Suprapubic skin (tissue), 4 donors: ENCODE measurements at regions not wholly inside any gene's neighbourhood (a gene's known extent, or its start where the extent isn't known, plus 50 kb on each side); places are given as distances from the start of the nearest gene placed in this dataset.

Experiments used
- DNase-seq, 2 donors: peaks; one replicate each; pipeline ENCODE4 v3.0.0-alpha.2; 2019; ENCODE audit warnings: low spot score in 2 of 2
- H3K27ac ChIP-seq: fragments of 200-600 bp; sonication (generic); one replicate; pipeline ENCODE4 v1.5.1; 2019
- H3K27me3 ChIP-seq: fragments of 200-600 bp; sonication (generic); one replicate; pipeline ENCODE4 v1.5.1; 2019
- H3K36me3 ChIP-seq: fragments of 200-600 bp; sonication (generic); one replicate; pipeline ENCODE4 v1.5.1; 2019
- H3K4me1 ChIP-seq: fragments of 200-600 bp; sonication (generic); one replicate; pipeline ENCODE4 v1.5.1; 2019
- H3K4me3 ChIP-seq: fragments of 200-600 bp; sonication (generic); one replicate; pipeline ENCODE4 v1.5.1; 2019; ENCODE audit warnings: mild to moderate bottlenecking
- H3K9me3 ChIP-seq: fragments of 200-600 bp; sonication (generic); one replicate; pipeline ENCODE4 v1.5.1; 2019
- CTCF ChIP-seq, 2 donors: fragments of 200-600 bp in 1 of 2; fragments of 450-650 bp in 1 of 2; sonication (generic) in 1 of 2; IDR thresholded peaks; one replicate each; pipeline ENCODE4 v1.5.1; 2016 to 2019; ENCODE audit warnings: antibody characterized with exemption in 2 of 2, mild to moderate bottlenecking in 1 of 2, moderate library complexity in 1 of 2
- EP300 ChIP-seq: sonication (generic); formaldehyde crosslinking; IDR thresholded peaks from one replicate; pipeline ENCODE4 v1.6.1; 2017; ENCODE audit warnings: antibody characterized with exemption
- POLR2A ChIP-seq, 2 donors: fragments of 450-650 bp; IDR thresholded peaks; one replicate each; pipeline ENCODE4 v1.6.1; 2017; ENCODE audit warnings: antibody characterized with exemption in 2 of 2, mild to moderate bottlenecking in 2 of 2, moderate library complexity in 2 of 2
- POLR2AphosphoS5 ChIP-seq, 3 donors: sonication (generic); formaldehyde crosslinking; IDR thresholded peaks; one replicate each; pipeline ENCODE4 v1.6.1; 2017; ENCODE audit warnings: antibody characterized with exemption in 3 of 3
- WGBS: methylation state at CpG from one replicate; pipeline ENCODE4 v1.1.5; 2018; 5-methylcytosine and 5-hydroxymethylcytosine counted together

GRCh38 chr5:154562244-154562880, 84.3 kb upstream of the HAND1 start:
- no peaks in the 10 kb centered on the region for H3K4me1 ChIP-seq
- H3K9me3 ChIP-seq, result no peaks in the 10 kb centered on the region
- no peak overlapping the region for H3K4me3 ChIP-seq
- peaks cover 2% of the 10 kb centered on the region for H3K27me3 ChIP-seq
- H3K27ac ChIP-seq, result no peak overlapping the region
- TF ChIP-seq POLR2A (IDR thresholded peaks at IDR 0.05), result no peak
- TF ChIP-seq POLR2AphosphoS5 (IDR thresholded peaks at IDR 0.05), result no peak
- TF ChIP-seq CTCF (IDR thresholded peaks at IDR 0.05), result no peak
- TF ChIP-seq EP300, result no peak
- no peak for DNase-seq
- 82% methylated on average over 4 of the region's 4 CpGs for WGBS
- no peaks in the 10 kb centered on the region for H3K36me3 ChIP-seq

- Histone ChIP-seq H3K27me3 (peaks cover 2% of the 10 kb centered on the region), H3K36me3 (no peaks in the 10 kb centered on the region), H3K27ac (no peak overlapping the region), H3K9me3 (peaks cover 5% of the 10 kb centered on the region), H3K4me1 (no peaks in the 10 kb centered on the region), H3K4me3 (no peak overlapping the region)
- DNase-seq, result no peak
- TF ChIP-seq CTCF (IDR thresholded peaks at IDR 0.05) (no peak), POLR2AphosphoS5 (IDR thresholded peaks at IDR 0.05) (no peak), EP300 (no peak), POLR2A (IDR thresholded peaks at IDR 0.05) (no peak)
- WGBS, result 76% methylated on average over 6 of the region's 6 CpGs
These were observed 81.6 kb upstream of the HAND1 start for GRCh38 chr5:154559398-154560276.

GRCh38 chr5:154557548-154557947, 79.5 kb upstream of the HAND1 start:
- no peak for DNase-seq
- H3K27ac ChIP-seq, result no peak overlapping the region
- WGBS, result 71% methylated on average over 1 of the region's 1 CpG
- no peaks in the 10 kb centered on the region for H3K27me3 ChIP-seq
- H3K4me1 ChIP-seq, result no peaks in the 10 kb centered on the region
- H3K9me3 ChIP-seq, result peaks cover 11% of the 10 kb centered on the region
- no peak overlapping the region for H3K4me3 ChIP-seq
- no peaks in the 10 kb centered on the region for H3K36me3 ChIP-seq
- TF ChIP-seq POLR2AphosphoS5 (IDR thresholded peaks at IDR 0.05), result no peak
- TF ChIP-seq CTCF (IDR thresholded peaks at IDR 0.05), result no peak
- no peak for TF ChIP-seq POLR2A (IDR thresholded peaks at IDR 0.05)
- no peak for TF ChIP-seq EP300

- TF ChIP-seq POLR2AphosphoS5 (IDR thresholded peaks at IDR 0.05), result no peak
- TF ChIP-seq POLR2A (IDR thresholded peaks at IDR 0.05), result no peak
- TF ChIP-seq CTCF (IDR thresholded peaks at IDR 0.05), result no peak
- no peak for TF ChIP-seq EP300
These were observed 69.5 kb upstream of the HAND1 start for GRCh38 chr5:154547551-154547950.

GRCh38 chr5:154546719-154547118, 68.7 kb upstream of the HAND1 start:
- DNase-seq, result no peak
- no peaks in the 10 kb centered on the region for H3K36me3 ChIP-seq
- 87% methylated on average over 5 of the region's 5 CpGs for WGBS
- H3K9me3 ChIP-seq, result no peaks in the 10 kb centered on the region
- H3K27ac ChIP-seq, result no peak overlapping the region
- H3K4me3 ChIP-seq, result no peak overlapping the region
- H3K4me1 ChIP-seq, result no peaks in the 10 kb centered on the region
- H3K27me3 ChIP-seq, result peaks cover 8% of the 10 kb centered on the region
- TF ChIP-seq POLR2AphosphoS5 (IDR thresholded peaks at IDR 0.05), result no peak
- TF ChIP-seq EP300, result no peak
- no peak for TF ChIP-seq CTCF (IDR thresholded peaks at IDR 0.05)
- no peak for TF ChIP-seq POLR2A (IDR thresholded peaks at IDR 0.05)

More at GRCh38 chr5:154547551-154547950, 69.5 kb upstream of the HAND1 start:
- H3K27ac ChIP-seq, result no peak overlapping the region
- no peak for DNase-seq
- H3K36me3 ChIP-seq, result no peaks in the 10 kb centered on the region
- no peak overlapping the region for H3K4me3 ChIP-seq
- no peaks in the 10 kb centered on the region for H3K4me1 ChIP-seq
- WGBS, result 83% methylated on average over 1 of the region's 1 CpG
- H3K9me3 ChIP-seq, result no peaks in the 10 kb centered on the region
- H3K27me3 ChIP-seq, result peaks cover 5% of the 10 kb centered on the region
